HepG2 (cell line): ENCODE measurements at regions not wholly inside any gene's neighbourhood (a gene's known extent, or its start where the extent isn't known, plus 50 kb on each side); places are given as distances from the start of the nearest gene placed in this dataset.

Experiments used
- ETS1 ChIP-seq: sonication (generic); formaldehyde crosslinking; IDR thresholded peaks from 2 replicates; pipeline ENCODE4 v1.4.0; 2020; ENCODE audit warnings: missing genetic modification reagents
- MEIS1 ChIP-seq: sonication (generic); formaldehyde crosslinking; IDR thresholded peaks from 2 replicates; pipeline ENCODE4 v1.9.0; 2021; ENCODE audit warnings: mild to moderate bottlenecking, missing genetic modification reagents, moderate library complexity, borderline replicate concordance
- NBN ChIP-seq: fragments of 450-650 bp; conservative IDR thresholded peaks from 2 replicates; pipeline ENCODE4 v1.6.1; 2017
- PAWR ChIP-seq: sonication (generic); formaldehyde crosslinking; IDR thresholded peaks from 2 replicates; pipeline ENCODE4 v1.4.0; 2020; ENCODE audit warnings: missing genetic modification reagents, mild to moderate bottlenecking, borderline replicate concordance
- SIX1 ChIP-seq: sonication (generic); formaldehyde crosslinking; IDR thresholded peaks from 2 replicates; pipeline ENCODE4 v1.4.0; 2020; ENCODE audit warnings: missing genetic modification reagents, borderline replicate concordance
- SRY ChIP-seq: sonication (generic); formaldehyde crosslinking; IDR thresholded peaks from 2 replicates; pipeline ENCODE4 v1.8.0; 2022; ENCODE audit warnings: mild to moderate bottlenecking, missing genetic modification reagents
- USF2 ChIP-seq, 2 experiments: sonication (generic) in 1 of 2; formaldehyde crosslinking in 1 of 2; IDR thresholded peaks; 2 replicates each; pipeline versions ENCODE4 v1.5.1 to v1.6.1; 2011 to 2020; ENCODE audit warnings: borderline replicate concordance in 1 of 2, low read depth in 1 of 2, low read length in 1 of 2, mild to moderate bottlenecking in 1 of 2, missing genetic modification reagents in 1 of 2, moderate library complexity in 1 of 2
- ZNF143 ChIP-seq: sonication (generic); formaldehyde crosslinking; IDR thresholded peaks from 2 replicates; pipeline ENCODE4 v1.4.0; 2020; ENCODE audit warnings: missing genetic modification reagents
- ZNF225 ChIP-seq: sonication (generic); formaldehyde crosslinking; IDR thresholded peaks from 2 replicates; pipeline ENCODE4 v1.4.0; 2020; ENCODE audit warnings: mild to moderate bottlenecking, missing genetic modification reagents
- ZNF335 ChIP-seq: sonication (generic); formaldehyde crosslinking; IDR thresholded peaks from 2 replicates; pipeline ENCODE4 v1.4.0; 2020; ENCODE audit warnings: missing genetic modification reagents
- ZNF383 ChIP-seq: sonication (generic); formaldehyde crosslinking; IDR thresholded peaks from 2 replicates; pipeline ENCODE4 v1.4.0; 2020; ENCODE audit warnings: missing genetic modification reagents, mild to moderate bottlenecking, borderline replicate concordance
- ZNF768 ChIP-seq: sonication (generic); formaldehyde crosslinking; IDR thresholded peaks from 2 replicates; pipeline ENCODE4 v1.4.0; 2020; ENCODE audit warnings: missing genetic modification reagents
- TF ChIP-seq, protein P1 (sequence below), 2 experiments: sonication (generic) in 1 of 2; formaldehyde crosslinking in 1 of 2; IDR thresholded peaks; 2 replicates each; pipeline versions ENCODE4 v1.6.1 to v1.9.0; 2014 to 2022; ENCODE audit warnings: antibody characterized with exemption in 1 of 2, borderline replicate concordance in 1 of 2, inconsistent platforms in 1 of 2, low read depth in 1 of 2, missing genetic modification reagents in 1 of 2
- TF ChIP-seq, protein P2 (sequence below): sonication (generic); formaldehyde crosslinking; IDR thresholded peaks from 2 replicates; pipeline ENCODE4 v1.5.1; 2020; ENCODE audit warnings: missing genetic modification reagents, mild to moderate bottlenecking, borderline replicate concordance
- TF ChIP-seq, protein P3 (sequence below): sonication (generic); formaldehyde crosslinking; IDR thresholded peaks from 2 replicates; pipeline ENCODE4 v1.8.0; 2022; ENCODE audit warnings: missing genetic modification reagents, mild to moderate bottlenecking, inconsistent platforms, borderline replicate concordance
- TF ChIP-seq, protein P4 (sequence below): sonication (generic); formaldehyde crosslinking; IDR thresholded peaks from 2 replicates; pipeline ENCODE4 v1.4.0; 2020; ENCODE audit warnings: mild to moderate bottlenecking, missing genetic modification reagents, borderline replicate concordance

GRCh38 chr2:145919477-145919876 is 1399.6 kb upstream of the ZEB2 start (continued):
- TF ChIP-seq ZNF143 (CRISPR knock-in tag) (no peak), SIX1 (CRISPR knock-in tag) (no peak), ZNF768 (CRISPR knock-in tag) (no peak), PAWR (no peak), ZNF335 (CRISPR knock-in tag) (no peak), ZNF383 (CRISPR knock-in tag) (no peak), USF2 (IDR thresholded peaks at IDR 0.05; ENCODE audit: low read depth, low read length) (no peak), USF2 (CRISPR knock-in tag; IDR thresholded peaks at IDR 0.05; ENCODE audit: borderline replicate concordance) (peak; percentile 68; the same call in 1 of the 2 replicates), SRY (CRISPR knock-in tag) (no peak), ETS1 (CRISPR knock-in tag) (no peak), NBN (no peak), MEIS1 (no peak), ZNF225 (CRISPR knock-in tag) (no peak)
- TF ChIP-seq, protein P1, sequence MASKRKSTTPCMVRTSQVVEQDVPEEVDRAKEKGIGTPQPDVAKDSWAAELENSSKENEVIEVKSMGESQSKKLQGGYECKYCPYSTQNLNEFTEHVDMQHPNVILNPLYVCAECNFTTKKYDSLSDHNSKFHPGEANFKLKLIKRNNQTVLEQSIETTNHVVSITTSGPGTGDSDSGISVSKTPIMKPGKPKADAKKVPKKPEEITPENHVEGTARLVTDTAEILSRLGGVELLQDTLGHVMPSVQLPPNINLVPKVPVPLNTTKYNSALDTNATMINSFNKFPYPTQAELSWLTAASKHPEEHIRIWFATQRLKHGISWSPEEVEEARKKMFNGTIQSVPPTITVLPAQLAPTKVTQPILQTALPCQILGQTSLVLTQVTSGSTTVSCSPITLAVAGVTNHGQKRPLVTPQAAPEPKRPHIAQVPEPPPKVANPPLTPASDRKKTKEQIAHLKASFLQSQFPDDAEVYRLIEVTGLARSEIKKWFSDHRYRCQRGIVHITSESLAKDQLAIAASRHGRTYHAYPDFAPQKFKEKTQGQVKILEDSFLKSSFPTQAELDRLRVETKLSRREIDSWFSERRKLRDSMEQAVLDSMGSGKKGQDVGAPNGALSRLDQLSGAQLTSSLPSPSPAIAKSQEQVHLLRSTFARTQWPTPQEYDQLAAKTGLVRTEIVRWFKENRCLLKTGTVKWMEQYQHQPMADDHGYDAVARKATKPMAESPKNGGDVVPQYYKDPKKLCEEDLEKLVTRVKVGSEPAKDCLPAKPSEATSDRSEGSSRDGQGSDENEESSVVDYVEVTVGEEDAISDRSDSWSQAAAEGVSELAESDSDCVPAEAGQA (IDR thresholded peaks at IDR 0.05; ENCODE audit: low read depth), result no peak
- TF ChIP-seq, protein P1 (CRISPR knock-in tag; IDR thresholded peaks at IDR 0.05; ENCODE audit: borderline replicate concordance), result no peak
- TF ChIP-seq, protein P2, sequence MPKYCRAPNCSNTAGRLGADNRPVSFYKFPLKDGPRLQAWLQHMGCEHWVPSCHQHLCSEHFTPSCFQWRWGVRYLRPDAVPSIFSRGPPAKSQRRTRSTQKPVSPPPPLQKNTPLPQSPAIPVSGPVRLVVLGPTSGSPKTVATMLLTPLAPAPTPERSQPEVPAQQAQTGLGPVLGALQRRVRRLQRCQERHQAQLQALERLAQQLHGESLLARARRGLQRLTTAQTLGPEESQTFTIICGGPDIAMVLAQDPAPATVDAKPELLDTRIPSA, result no peak
- TF ChIP-seq, protein P3, sequence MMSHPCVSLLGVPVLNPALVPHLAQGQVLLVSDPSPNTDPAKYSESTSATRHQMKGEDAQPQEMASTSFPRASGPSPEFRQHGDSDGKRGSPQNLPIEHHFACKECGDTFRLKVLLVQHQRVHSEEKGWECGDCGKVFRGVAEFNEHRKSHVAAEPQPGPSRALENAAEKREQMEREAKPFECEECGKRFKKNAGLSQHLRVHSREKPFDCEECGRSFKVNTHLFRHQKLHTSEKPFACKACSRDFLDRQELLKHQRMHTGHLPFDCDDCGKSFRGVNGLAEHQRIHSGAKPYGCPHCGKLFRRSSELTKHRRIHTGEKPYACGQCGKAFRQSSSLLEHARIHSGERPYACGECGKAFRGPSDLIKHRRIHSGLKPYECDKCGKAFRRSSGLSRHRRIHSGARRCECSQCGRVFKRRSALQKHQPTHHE, result no peak
- TF ChIP-seq, protein P4, sequence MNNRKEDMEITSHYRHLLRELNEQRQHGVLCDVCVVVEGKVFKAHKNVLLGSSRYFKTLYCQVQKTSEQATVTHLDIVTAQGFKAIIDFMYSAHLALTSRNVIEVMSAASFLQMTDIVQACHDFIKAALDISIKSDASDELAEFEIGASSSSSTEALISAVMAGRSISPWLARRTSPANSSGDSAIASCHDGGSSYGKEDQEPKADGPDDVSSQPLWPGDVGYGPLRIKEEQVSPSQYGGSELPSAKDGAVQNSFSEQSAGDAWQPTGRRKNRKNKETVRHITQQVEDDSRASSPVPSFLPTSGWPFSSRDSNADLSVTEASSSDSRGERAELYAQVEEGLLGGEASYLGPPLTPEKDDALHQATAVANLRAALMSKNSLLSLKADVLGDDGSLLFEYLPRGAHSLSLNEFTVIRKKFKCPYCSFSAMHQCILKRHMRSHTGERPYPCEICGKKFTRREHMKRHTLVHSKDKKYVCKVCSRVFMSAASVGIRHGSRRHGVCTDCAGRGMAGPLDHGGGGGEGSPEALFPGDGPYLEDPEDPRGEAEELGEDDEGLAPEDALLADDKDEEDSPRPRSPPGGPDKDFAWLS (CRISPR knock-in tag), result no peak
